Fibroblast of lung (primary cell): ENCODE measurements at regions not wholly inside any gene's neighbourhood (a gene's known extent, or its start where the extent isn't known, plus 50 kb on each side); places are given as distances from the start of the nearest gene placed in this dataset.
A peak's percentile ranks its signal among the peaks of the same experiment; 100 is the strongest.

Experiments
- DNase-seq, 2 donors: peaks; one replicate each; pipeline versions ENCODE4 v3.0.0 to v3.0.0-alpha.2; 2010; ENCODE audit warnings: low read depth in 2 of 2
- H2AFZ ChIP-seq: 2 replicates; pipeline ENCODE4 v1.5.1; 2012; ENCODE audit warnings: low read length, control low read depth, inconsistent platforms
- H3K27ac ChIP-seq: 2 replicates; pipeline ENCODE4 v1.5.1; 2011; ENCODE audit warnings: low read length, control low read depth; ENCODE audit not compliant: insufficient read depth
- H3K27me3 ChIP-seq: 2 replicates; pipeline ENCODE4 v1.5.1; 2011; ENCODE audit warnings: mild to moderate bottlenecking, low read length; ENCODE audit not compliant: control insufficient read depth, insufficient read depth
- H3K36me3 ChIP-seq: 2 replicates; pipeline ENCODE4 v1.5.1; 2011; ENCODE audit warnings: low read length; ENCODE audit not compliant: control insufficient read depth, insufficient read depth
- H3K4me1 ChIP-seq: 2 replicates; pipeline ENCODE4 v1.5.1; 2011; ENCODE audit warnings: low read length; ENCODE audit not compliant: control insufficient read depth, insufficient read depth; ENCODE audit errors: extremely low read depth
- H3K4me2 ChIP-seq: 2 replicates; pipeline ENCODE4 v1.5.1; 2011; ENCODE audit warnings: low read length, control low read depth; ENCODE audit not compliant: insufficient read depth; ENCODE audit errors: extremely low read depth
- H3K4me3 ChIP-seq, 4 experiments: fragments of 200-600 bp in 1 of 4; sonication (generic) in 1 of 4; replicated peaks in 1 of 4; 2 replicates each; pipeline ENCODE4 v1.5.1; 2011 to 2016; ENCODE audit warnings: low read length in 4 of 4, low read depth in 3 of 4, mild to moderate bottlenecking in 3 of 4, control low read depth in 2 of 4, inconsistent platforms in 1 of 4, mixed read lengths in 1 of 4; ENCODE audit not compliant: insufficient read depth in 1 of 4; ENCODE audit errors: control extremely low read depth in 1 of 4
- H3K79me2 ChIP-seq: 2 replicates; pipeline ENCODE4 v1.5.1; 2012; ENCODE audit warnings: mild to moderate bottlenecking, low read length, inconsistent platforms; ENCODE audit not compliant: control insufficient read depth, insufficient read depth
- H3K9ac ChIP-seq: 2 replicates; pipeline ENCODE4 v1.5.1; 2011; ENCODE audit warnings: mild to moderate bottlenecking, low read length, control low read depth; ENCODE audit not compliant: insufficient read depth
- H3K9me3 ChIP-seq: 2 replicates; pipeline ENCODE4 v1.5.1; 2012; ENCODE audit warnings: low read depth, low read length; ENCODE audit not compliant: control insufficient read depth, insufficient read depth
- H4K20me1 ChIP-seq: 2 replicates; pipeline ENCODE4 v1.5.1; 2011; ENCODE audit warnings: low read length; ENCODE audit not compliant: control insufficient read depth, insufficient read depth; ENCODE audit errors: extremely low read depth
- CTCF ChIP-seq, 2 donors: IDR thresholded peaks in 1 of 2; conservative IDR thresholded peaks in 1 of 2; 1 replicate in 1 of 2; 2 replicates in 1 of 2; pipeline ENCODE4 v1.5.1; 2011 to 2012; ENCODE audit warnings: low read length in 2 of 2, control low read depth in 1 of 2, inconsistent platforms in 1 of 2, low read depth in 1 of 2, mild to moderate bottlenecking in 1 of 2
- EZH2 ChIP-seq: IDR thresholded peaks from 2 replicates; pipeline ENCODE4 v1.5.1; 2012; ENCODE audit warnings: low read length, control low read depth, mild to moderate bottlenecking; ENCODE audit errors: missing control alignments

GRCh38 chr10:4183761-4184261 lies 398.8 kb upstream of the KLF6 start:
- no peak overlapping the region for H3K4me3 ChIP-seq
- TF ChIP-seq EZH2, result no peak
- TF ChIP-seq CTCF (conservative IDR thresholded peaks at IDR 0.05 in 1 of 2, IDR thresholded peaks at IDR 0.05 in 1 of 2; ENCODE audit: low read depth in 1 of 2, low read length in 2 of 2), result peak in 1 of 2 donors; percentile 24
- no peak overlapping the region for H3K4me2 ChIP-seq
- no peaks in the 10 kb centered on the region for H3K27me3 ChIP-seq
- H4K20me1 ChIP-seq, result no peaks in the 10 kb centered on the region
- H3K4me1 ChIP-seq, result no peaks in the 10 kb centered on the region
- no peak overlapping the region for H3K27ac ChIP-seq
- H3K36me3 ChIP-seq, result no peaks in the 10 kb centered on the region
- DNase-seq, result peak; percentile 28 to 90
- H3K9ac ChIP-seq, result no peak overlapping the region
- H3K9me3 ChIP-seq, result no peaks in the 10 kb centered on the region
- no peak overlapping the region for H2AFZ ChIP-seq
- no peaks in the 10 kb centered on the region for H3K79me2 ChIP-seq

DNA sequence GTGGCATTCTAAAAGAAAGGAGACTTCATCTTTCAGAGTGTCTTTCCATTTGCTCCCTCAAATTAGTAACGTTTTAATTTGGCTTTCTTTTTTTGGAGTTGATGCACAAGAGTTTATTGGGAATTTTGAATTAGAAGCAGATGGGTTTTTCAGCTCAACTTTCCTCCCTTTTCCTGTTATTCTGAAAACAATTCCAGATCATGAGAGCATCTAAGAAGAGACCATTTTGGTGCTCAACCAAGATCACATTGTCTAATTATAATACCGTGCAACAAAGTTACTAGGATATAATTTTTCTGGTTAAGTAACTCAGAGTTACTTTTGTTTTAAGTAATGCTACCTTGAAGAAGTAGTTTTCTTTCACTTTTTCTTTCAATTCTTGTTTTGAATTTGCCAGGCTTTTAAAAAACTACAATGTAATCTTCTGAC lies 396.6 kb upstream of the KLF6 start:
- no peak overlapping the region for H3K27ac ChIP-seq
- DNase-seq, result no peak
- H3K4me1 ChIP-seq, result no peaks in the 10 kb centered on the region
- no peak overlapping the region for H3K9ac ChIP-seq
- H3K79me2 ChIP-seq, result no peaks in the 10 kb centered on the region
- H3K4me2 ChIP-seq, result peak overlapping the region; percentile 48
- H4K20me1 ChIP-seq, result no peaks in the 10 kb centered on the region
- no peak for TF ChIP-seq CTCF (conservative IDR thresholded peaks at IDR 0.05 in 1 of 2, IDR thresholded peaks at IDR 0.05 in 1 of 2; ENCODE audit: low read depth in 1 of 2, low read length in 2 of 2)
- no peak for TF ChIP-seq EZH2
- H3K4me3 ChIP-seq, result no peak overlapping the region
- peak overlapping the region; percentile 10 for H2AFZ ChIP-seq
- no peaks in the 10 kb centered on the region for H3K36me3 ChIP-seq
- H3K9me3 ChIP-seq, result no peaks in the 10 kb centered on the region
- H3K27me3 ChIP-seq, result no peaks in the 10 kb centered on the region

DNA sequence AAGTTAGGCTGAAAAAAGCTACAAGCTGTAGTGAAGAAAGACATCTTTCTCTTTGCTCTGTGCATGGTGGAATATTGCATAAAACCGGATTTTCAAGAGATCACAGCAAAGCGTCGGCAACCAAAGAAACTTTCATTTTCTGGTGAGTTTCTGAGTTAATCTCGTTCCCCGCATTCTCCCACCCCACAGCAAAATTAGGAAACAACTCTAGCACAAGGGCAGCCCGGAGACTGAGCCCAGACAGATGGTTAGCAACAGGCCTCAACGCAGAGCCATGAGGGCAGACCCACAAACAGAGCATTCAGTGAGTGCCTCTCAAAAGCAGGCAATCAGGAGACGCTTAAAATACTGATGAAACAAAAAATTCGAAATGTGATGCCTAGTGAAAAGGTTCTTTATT lies 396.1 kb upstream of the KLF6 start:
- H3K79me2 ChIP-seq, result no peaks in the 10 kb centered on the region
- H4K20me1 ChIP-seq, result no peaks in the 10 kb centered on the region
- no peaks in the 10 kb centered on the region for H3K4me1 ChIP-seq
- no peak overlapping the region for H3K4me3 ChIP-seq
- H3K4me2 ChIP-seq, result peak overlapping the region; percentile 48
- no peaks in the 10 kb centered on the region for H3K27me3 ChIP-seq
- DNase-seq, result no peak
- H3K9ac ChIP-seq, result no peak overlapping the region
- H3K9me3 ChIP-seq, result no peaks in the 10 kb centered on the region
- no peak overlapping the region for H3K27ac ChIP-seq
- no peaks in the 10 kb centered on the region for H3K36me3 ChIP-seq
- peak overlapping the region; percentile 20 for H2AFZ ChIP-seq
- TF ChIP-seq EZH2 (no peak), CTCF (conservative IDR thresholded peaks at IDR 0.05 in 1 of 2, IDR thresholded peaks at IDR 0.05 in 1 of 2; ENCODE audit: low read depth in 1 of 2, low read length in 2 of 2) (no peak)
